GM06990 (cell line): ENCODE measurements at regions not wholly inside any gene's neighbourhood (a gene's known extent, or its start where the extent isn't known, plus 50 kb on each side); places are given as distances from the start of the nearest gene placed in this dataset.

Experiments used
- DNase-seq: peaks from one replicate; pipeline ENCODE4 v3.0.0-alpha.2; 2011; ENCODE audit not compliant: insufficient read length; ENCODE audit errors: extremely low read depth
- H3K27me3 ChIP-seq: replicated peaks from 2 replicates; pipeline ENCODE4 v1.6.0; 2011; ENCODE audit warnings: low read length; ENCODE audit not compliant: control insufficient read depth, insufficient read depth
- H3K36me3 ChIP-seq: 2 replicates; pipeline ENCODE4 v1.5.1; 2011; ENCODE audit warnings: low read length; ENCODE audit not compliant: control insufficient read depth, insufficient read depth
- H3K4me3 ChIP-seq: replicated peaks from 2 replicates; pipeline ENCODE4 v1.5.1; 2011; ENCODE audit warnings: low read depth, mild to moderate bottlenecking, control low read depth, low read length
- TF ChIP-seq, protein P1 (sequence below): IDR thresholded peaks from 2 replicates; pipeline ENCODE4 v1.5.1; 2011; ENCODE audit warnings: low read length, control low read depth, mild to moderate bottlenecking, inconsistent platforms; ENCODE audit not compliant: insufficient read depth, poor library complexity, severe bottlenecking

DNA sequence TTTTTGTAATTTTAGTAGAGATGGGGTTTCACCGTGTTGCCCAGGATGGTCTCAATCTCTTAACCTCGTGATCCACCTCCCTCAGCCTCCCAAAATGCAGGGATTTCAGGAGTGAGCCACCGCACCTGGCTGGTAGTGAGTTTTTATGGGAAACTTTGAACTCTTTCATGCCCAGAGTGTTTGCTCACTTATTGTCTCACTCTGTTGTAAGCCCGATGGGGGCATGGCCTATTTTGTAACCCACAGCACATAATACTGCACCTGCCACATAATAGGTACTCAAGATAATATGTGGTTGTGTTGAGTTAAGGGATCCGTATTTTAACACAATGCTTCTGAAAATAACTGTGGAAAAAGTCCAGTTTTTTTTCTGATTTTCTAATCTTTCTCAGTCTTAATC, 109.6 kb upstream of the GIMD1 start:
- Histone ChIP-seq H3K36me3 (no peaks in the 10 kb centered on the region), H3K4me3 (no peak overlapping the region), H3K27me3 (no peaks in the 10 kb centered on the region)
- DNase-seq, result no peak
- TF ChIP-seq, protein P1, sequence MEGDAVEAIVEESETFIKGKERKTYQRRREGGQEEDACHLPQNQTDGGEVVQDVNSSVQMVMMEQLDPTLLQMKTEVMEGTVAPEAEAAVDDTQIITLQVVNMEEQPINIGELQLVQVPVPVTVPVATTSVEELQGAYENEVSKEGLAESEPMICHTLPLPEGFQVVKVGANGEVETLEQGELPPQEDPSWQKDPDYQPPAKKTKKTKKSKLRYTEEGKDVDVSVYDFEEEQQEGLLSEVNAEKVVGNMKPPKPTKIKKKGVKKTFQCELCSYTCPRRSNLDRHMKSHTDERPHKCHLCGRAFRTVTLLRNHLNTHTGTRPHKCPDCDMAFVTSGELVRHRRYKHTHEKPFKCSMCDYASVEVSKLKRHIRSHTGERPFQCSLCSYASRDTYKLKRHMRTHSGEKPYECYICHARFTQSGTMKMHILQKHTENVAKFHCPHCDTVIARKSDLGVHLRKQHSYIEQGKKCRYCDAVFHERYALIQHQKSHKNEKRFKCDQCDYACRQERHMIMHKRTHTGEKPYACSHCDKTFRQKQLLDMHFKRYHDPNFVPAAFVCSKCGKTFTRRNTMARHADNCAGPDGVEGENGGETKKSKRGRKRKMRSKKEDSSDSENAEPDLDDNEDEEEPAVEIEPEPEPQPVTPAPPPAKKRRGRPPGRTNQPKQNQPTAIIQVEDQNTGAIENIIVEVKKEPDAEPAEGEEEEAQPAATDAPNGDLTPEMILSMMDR, result no peak

DNA sequence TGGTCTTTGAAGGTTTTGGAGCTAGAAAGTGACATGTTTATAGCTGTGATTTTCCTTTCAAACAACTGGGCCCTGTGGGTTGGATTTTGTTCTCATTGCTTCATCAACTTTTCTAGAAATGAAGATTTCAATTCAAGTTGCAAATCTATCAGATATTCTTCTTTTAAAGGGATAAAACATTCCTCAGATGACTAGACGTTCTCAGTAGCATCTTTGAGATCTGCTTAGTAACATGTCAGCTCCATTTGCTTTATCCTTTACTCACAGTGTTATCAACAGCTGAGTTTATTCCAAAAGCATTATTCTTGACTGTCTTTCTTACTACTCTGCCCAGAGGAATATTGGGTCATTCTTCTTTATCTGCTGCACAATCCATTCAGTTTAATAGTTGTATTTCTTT, 108.2 kb upstream of the GIMD1 start:
- TF ChIP-seq, protein P1, result no peak
- DNase-seq, result no peak
- no peaks in the 10 kb centered on the region for H3K27me3 ChIP-seq
- no peak overlapping the region for H3K4me3 ChIP-seq
- H3K36me3 ChIP-seq, result no peaks in the 10 kb centered on the region

DNA sequence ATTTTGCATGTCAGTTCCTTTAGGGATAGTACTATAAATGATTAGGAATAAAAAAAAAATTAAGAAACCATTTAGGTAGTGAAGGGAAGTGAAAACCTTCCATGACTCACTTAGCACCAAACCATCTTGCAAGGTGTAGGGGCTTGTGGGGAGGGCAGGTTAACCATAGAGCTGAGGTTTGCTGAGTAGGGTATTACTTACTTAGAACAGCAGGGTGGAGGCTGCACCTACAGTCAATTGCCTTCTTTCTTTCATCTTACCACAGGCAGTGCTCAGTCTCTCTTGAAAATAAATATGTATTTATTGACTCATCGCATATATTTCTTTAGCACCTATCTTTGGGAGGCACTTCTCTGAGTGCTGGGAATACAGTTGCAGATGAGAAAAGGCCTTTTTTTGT, 104.9 kb upstream of the GIMD1 start:
- Histone ChIP-seq H3K27me3 (no peaks in the 10 kb centered on the region), H3K4me3 (no peak overlapping the region), H3K36me3 (no peaks in the 10 kb centered on the region)
- TF ChIP-seq, protein P1, result no peak
- DNase-seq, result no peak

DNA sequence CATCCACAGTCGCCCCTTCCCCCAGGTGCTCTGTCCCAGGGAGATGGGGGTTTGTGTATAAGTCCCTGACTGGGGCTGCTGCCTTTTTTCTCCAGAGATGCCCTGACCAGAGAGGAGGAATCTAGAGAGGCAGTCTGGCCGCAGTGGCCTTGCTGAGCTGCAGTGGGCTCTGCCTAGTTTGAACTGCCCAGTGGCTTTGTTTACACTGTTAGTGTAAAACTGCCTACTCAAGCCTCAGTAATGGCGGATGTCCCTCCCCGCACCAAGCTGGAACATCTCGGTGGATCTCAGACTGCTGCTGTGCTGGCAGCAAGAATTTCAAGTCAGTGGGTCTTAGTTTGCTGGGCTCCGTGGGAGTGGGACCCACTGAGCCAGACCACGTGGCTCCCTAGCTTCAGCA, 102.6 kb upstream of the GIMD1 start:
- no peaks in the 10 kb centered on the region for H3K36me3 ChIP-seq
- no peak for DNase-seq
- H3K27me3 ChIP-seq, result no peaks in the 10 kb centered on the region
- H3K4me3 ChIP-seq, result no peak overlapping the region
- TF ChIP-seq, protein P1, result no peak

DNA sequence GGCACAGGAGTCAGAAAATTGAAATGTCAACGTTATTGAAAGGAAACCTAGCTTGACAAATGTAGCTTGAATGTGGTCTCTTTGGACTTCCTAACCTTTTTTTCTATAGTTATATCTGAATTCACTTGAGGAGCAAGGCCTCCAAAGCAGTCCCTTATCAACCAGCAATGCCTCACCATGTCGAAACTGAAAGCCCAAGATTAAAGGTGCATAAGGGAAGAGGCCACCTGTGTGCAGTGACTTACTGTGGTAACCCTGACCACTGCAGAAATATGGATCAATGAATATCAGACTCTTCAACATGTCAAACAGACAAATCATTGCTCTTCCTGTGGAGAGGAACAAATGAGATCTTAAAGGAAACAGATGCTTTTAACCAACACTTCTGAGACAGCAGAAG, 95.0 kb upstream of the GIMD1 start:
- TF ChIP-seq, protein P1, result no peak
- no peaks in the 10 kb centered on the region for H3K36me3 ChIP-seq
- no peaks in the 10 kb centered on the region for H3K27me3 ChIP-seq
- H3K4me3 ChIP-seq, result no peak overlapping the region
- no peak for DNase-seq

DNA sequence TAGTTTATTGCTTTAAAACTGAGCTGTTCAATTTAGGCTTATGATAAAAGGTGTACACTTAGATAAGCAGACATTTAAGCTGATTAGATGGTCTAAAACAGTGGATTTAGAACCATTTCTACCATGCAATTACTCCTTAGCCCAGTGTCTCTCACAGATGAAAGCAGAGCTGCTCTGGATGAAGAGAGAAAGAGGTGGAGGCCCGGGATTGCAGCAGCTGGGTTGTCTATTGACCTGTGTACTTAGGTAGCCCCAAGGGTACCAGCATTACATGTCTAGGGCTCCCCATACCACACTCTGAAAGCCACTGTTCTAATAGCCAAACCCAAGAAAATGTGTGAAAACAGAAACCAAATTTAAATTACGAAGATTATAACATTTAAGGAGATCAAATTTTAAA, 86.0 kb upstream of the GIMD1 start:
- Histone ChIP-seq H3K36me3 (no peaks in the 10 kb centered on the region), H3K27me3 (no peaks in the 10 kb centered on the region), H3K4me3 (no peak overlapping the region)
- DNase-seq, result no peak
- TF ChIP-seq, protein P1, result no peak
